Sciatic nerve (tissue), 2 donors: ENCODE measurements at regions not wholly inside any gene's neighbourhood (a gene's known extent, or its start where the extent isn't known, plus 50 kb on each side); places are given as distances from the start of the nearest gene placed in this dataset.

Experiments used
- ATAC-seq: fragments of 200-7000 bp; cut with Tn5 transposase; one replicate; pipeline ENCODE4 v1.9.1; 2020; ENCODE audit warnings: mild to moderate bottlenecking, moderate library complexity
- DNase-seq: peaks from one replicate; pipeline ENCODE4 v3.0.0-alpha.2; 2020; ENCODE audit warnings: low spot score
- intact Hi-C: fragments of 100-400 bp; cut with DNase I; formaldehyde crosslinking; loops from one replicate; pipeline ENCODE4 v1.14.2; 2022
- donor health status: DM: no; HTN: no; CAD: no.
- donor health status: DM: no; HTN: no; CAD: no.

GRCh38 chr2:226600802-226601201, 198.8 kb downstream of the IRS1 start:
- intact Hi-C loops, result no loop called here
- DNase-seq (no peak), ATAC-seq (no peak)

GRCh38 chr2:226600184-226600583, 199.4 kb downstream of the IRS1 start:
- DNase-seq (no peak), ATAC-seq (no peak)
- intact Hi-C loops, result no loop called here

GRCh38 chr2:226589043-226589442, 210.6 kb downstream of the IRS1 start:
- intact Hi-C loops, result no loop called here
- ATAC-seq, result no peak

GRCh38 chr2:226585130-226585561, 214.5 kb downstream of the IRS1 start:
- no peak for DNase-seq
- ATAC-seq, result no peak
- intact Hi-C loops, result no loop called here

More at GRCh38 chr2:226589043-226589442, 210.6 kb downstream of the IRS1 start:
- no peak for DNase-seq

GRCh38 chr2:226584518-226585055, 215.0 kb downstream of the IRS1 start:
- DNase-seq, result no peak
- intact Hi-C loops, result no loop called here
- ATAC-seq, result no peak

GRCh38 chr2:226583715-226584114, 215.9 kb downstream of the IRS1 start:
- intact Hi-C loops, result no loop called here
- no peak for DNase-seq
- ATAC-seq, result no peak

- intact Hi-C loops, result no loop called here
- DNase-seq, result no peak
- no peak for ATAC-seq
Measured at GRCh38 chr2:226581661-226582060, 218.0 kb downstream of the IRS1 start.

- ATAC-seq (no peak), DNase-seq (no peak)
- intact Hi-C loops, result no loop called here
Measured at GRCh38 chr2:226581004-226581403, 218.6 kb downstream of the IRS1 start.

- intact Hi-C loops, result no loop called here
- no peak for ATAC-seq
- DNase-seq, result no peak
Measured at GRCh38 chr2:226580403-226580802, 219.2 kb downstream of the IRS1 start.

- intact Hi-C loops, result no loop called here
- no peak for DNase-seq
Measured at GRCh38 chr2:226579519-226579918, 220.1 kb downstream of the IRS1 start.

GRCh38 chr2:226578879-226579278, 220.7 kb downstream of the IRS1 start:
- DNase-seq, result no peak
- ATAC-seq, result no peak
- intact Hi-C loops, result no loop called here

More at GRCh38 chr2:226579519-226579918, 220.1 kb downstream of the IRS1 start:
- no peak for ATAC-seq

- intact Hi-C loops, result no loop called here
- ATAC-seq (no peak), DNase-seq (no peak)
Measured at GRCh38 chr2:226578373-226578772, 221.2 kb downstream of the IRS1 start.

- ATAC-seq (no peak), DNase-seq (no peak)
- intact Hi-C loops, result no loop called here
Measured at GRCh38 chr2:226575928-226576327, 223.7 kb downstream of the IRS1 start.

- no peak for ATAC-seq
- DNase-seq, result no peak
- intact Hi-C loops, result no loop called here
Measured at GRCh38 chr2:226573158-226573557, 226.5 kb downstream of the IRS1 start.

- DNase-seq (no peak), ATAC-seq (no peak)
- intact Hi-C loops, result loop anchor here (5.0 kb wide), 1 partner anchor 1927 kb away; no protein-coding TSS in a partner anchor
Measured at GRCh38 chr2:226564667-226565066, 235.0 kb downstream of the IRS1 start.

GRCh38 chr2:226561962-226562361, 237.7 kb downstream of the IRS1 start:
- intact Hi-C loops, result no loop called here
- DNase-seq (no peak), ATAC-seq (no peak)

- no peak for DNase-seq
- intact Hi-C loops, result no loop called here
- no peak for ATAC-seq
Measured at GRCh38 chr2:226560325-226560724, 239.3 kb downstream of the IRS1 start.

- ATAC-seq (no peak), DNase-seq (no peak)
- intact Hi-C loops, result no loop called here
Measured at GRCh38 chr2:226559536-226559935, 240.1 kb downstream of the IRS1 start.

- intact Hi-C loops, result no loop called here
- no peak for ATAC-seq
- DNase-seq, result no peak
Measured at GRCh38 chr2:226558418-226558817, 241.2 kb downstream of the IRS1 start.

GRCh38 chr2:226556050-226556449, 243.6 kb downstream of the IRS1 start:
- DNase-seq (no peak), ATAC-seq (no peak)
- intact Hi-C loops, result no loop called here

- no peak for DNase-seq
- no peak for ATAC-seq
- intact Hi-C loops, result no loop called here
Measured at GRCh38 chr2:226554701-226555100, 244.9 kb downstream of the IRS1 start.

- DNase-seq (no peak), ATAC-seq (no peak)
- intact Hi-C loops, result no loop called here
Measured at GRCh38 chr2:226553333-226553732, 246.3 kb downstream of the IRS1 start.
